DND-41 (cell line): ENCODE measurements at regions not wholly inside any gene's neighbourhood (a gene's known extent, or its start where the extent isn't known, plus 50 kb on each side); places are given as distances from the start of the nearest gene placed in this dataset.

ENCODE experiments used
- ATAC-seq: fragments of 200-7000 bp; cut with Tn5 transposase; 3 replicates; pipeline ENCODE4 v1.9.1; 2021; ENCODE audit warnings: low read depth; ENCODE audit not compliant: insufficient read depth
- DNase-seq: peaks from one replicate; pipeline ENCODE4 v3.0.0-alpha.2; 2020
- H2AFZ ChIP-seq: 2 replicates; pipeline ENCODE4 v1.6.0; 2012; ENCODE audit warnings: low read depth, low read length
- H3K27ac ChIP-seq: 2 replicates; pipeline ENCODE4 v1.5.1; 2012; ENCODE audit warnings: low read length, inconsistent platforms
- H3K27me3 ChIP-seq: fragments of 200-600 bp; sonication (generic); 2 replicates; pipeline ENCODE4 v1.6.0; 2012; ENCODE audit warnings: low read length, mild to moderate bottlenecking, inconsistent platforms; ENCODE audit not compliant: insufficient read depth, poor library complexity
- H3K36me3 ChIP-seq: 2 replicates; pipeline ENCODE4 v1.5.1; 2012; ENCODE audit warnings: low read length, inconsistent platforms; ENCODE audit not compliant: insufficient read depth
- H3K4me1 ChIP-seq: 2 replicates; pipeline ENCODE4 v1.5.1; 2012; ENCODE audit warnings: mild to moderate bottlenecking, low read length; ENCODE audit not compliant: insufficient read depth
- H3K4me2 ChIP-seq: 2 replicates; pipeline ENCODE4 v1.6.0; 2012; ENCODE audit warnings: mild to moderate bottlenecking, moderate library complexity, low read length, inconsistent platforms; ENCODE audit not compliant: insufficient read depth
- H3K4me3 ChIP-seq, 2 experiments: fragments of 200-600 bp in 1 of 2; shearing (Covaris generic) in 1 of 2; 2 replicates each; pipeline ENCODE4 v1.5.1; 2012 to 2016; ENCODE audit warnings: inconsistent platforms in 2 of 2, low read length in 2 of 2, mild to moderate bottlenecking in 2 of 2, low read depth in 1 of 2, moderate library complexity in 1 of 2
- H3K79me2 ChIP-seq: 2 replicates; pipeline ENCODE4 v1.6.0; 2012; ENCODE audit warnings: low read length, inconsistent platforms; ENCODE audit not compliant: insufficient read depth
- H3K9ac ChIP-seq: 2 replicates; pipeline ENCODE4 v1.6.0; 2012; ENCODE audit warnings: low read depth, mild to moderate bottlenecking, inconsistent platforms, low read length, moderate library complexity
- H3K9me3 ChIP-seq: 2 replicates; pipeline ENCODE4 v1.5.1; 2012; ENCODE audit warnings: low read length, moderate library complexity, mild to moderate bottlenecking, inconsistent platforms; ENCODE audit not compliant: insufficient read depth, severe bottlenecking
- H4K20me1 ChIP-seq: 2 replicates; pipeline ENCODE4 v1.6.0; 2012; ENCODE audit warnings: low read length; ENCODE audit not compliant: insufficient read depth
- CTCF ChIP-seq: IDR thresholded peaks from 2 replicates; pipeline ENCODE4 v1.5.1; 2012; ENCODE audit warnings: borderline replicate concordance, low read length, moderate library complexity, mild to moderate bottlenecking; ENCODE audit not compliant: poor library complexity, severe bottlenecking; ENCODE audit errors: extremely low read depth
- EZH2 ChIP-seq: IDR thresholded peaks from 3 replicates; pipeline ENCODE4 v1.6.1; 2012; ENCODE audit warnings: borderline replicate concordance, low read depth, mild to moderate bottlenecking, moderate library complexity, low read length, inconsistent platforms; ENCODE audit not compliant: severe bottlenecking

- Histone ChIP-seq H3K79me2 (no peaks in the 10 kb centered on the region), H3K27ac (no peak overlapping the region), H2AFZ (no peak overlapping the region), H3K27me3 (no peaks in the 10 kb centered on the region), H3K4me3 (no peak overlapping the region), H3K9me3 (no peaks in the 10 kb centered on the region), H3K4me1 (no peaks in the 10 kb centered on the region), H3K4me2 (no peak overlapping the region), H3K9ac (no peak overlapping the region), H4K20me1 (no peaks in the 10 kb centered on the region), H3K36me3 (no peaks in the 10 kb centered on the region)
- ATAC-seq (no peak), DNase-seq (no peak)
- no peak for TF ChIP-seq EZH2
- no peak for TF ChIP-seq CTCF
Observed at GRCh38 chr1:177847843-177848242, 122.0 kb downstream of the SEC16B start.

DNA sequence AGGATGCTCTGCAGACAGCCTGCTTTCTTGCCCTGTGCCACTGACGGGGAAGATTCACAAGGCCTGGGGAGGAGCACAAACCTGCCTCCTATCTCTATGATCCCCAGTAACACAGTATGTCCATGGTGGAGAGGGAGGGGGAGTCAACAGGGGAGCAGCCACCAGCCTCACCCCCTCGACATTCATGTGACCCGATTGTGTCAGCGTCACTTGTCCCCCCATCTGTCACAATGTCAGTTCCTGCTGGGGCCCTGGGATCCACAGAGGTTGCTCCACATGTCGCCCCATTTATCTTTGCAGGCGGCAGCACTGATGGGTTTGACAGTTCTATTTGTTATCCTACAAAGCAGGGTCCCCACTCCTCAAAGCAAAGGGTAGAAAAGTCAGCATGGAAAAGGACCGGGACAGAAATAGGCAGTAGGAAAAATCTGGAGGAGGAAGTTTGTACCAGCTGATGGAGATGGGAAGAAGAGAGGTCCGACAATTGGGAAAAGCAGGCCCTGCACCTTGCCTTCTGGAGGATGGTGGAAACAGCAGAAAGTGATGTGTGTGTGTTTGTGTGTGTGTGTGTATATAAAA, 130.9 kb downstream of the SEC16B start:
- ATAC-seq (no peak), DNase-seq (no peak)
- TF ChIP-seq EZH2: no peak
- TF ChIP-seq CTCF: no peak
- no peak overlapping the region for H3K4me2 ChIP-seq
- no peaks in the 10 kb centered on the region for H3K9me3 ChIP-seq
- no peaks in the 10 kb centered on the region for H3K79me2 ChIP-seq
- H3K4me3 ChIP-seq: no peak overlapping the region
- H2AFZ ChIP-seq: no peak overlapping the region
- no peak overlapping the region for H3K27ac ChIP-seq
- no peaks in the 10 kb centered on the region for H3K4me1 ChIP-seq
- no peaks in the 10 kb centered on the region for H4K20me1 ChIP-seq
- H3K27me3 ChIP-seq: no peaks in the 10 kb centered on the region
- no peak overlapping the region for H3K9ac ChIP-seq
- no peaks in the 10 kb centered on the region for H3K36me3 ChIP-seq

DNA sequence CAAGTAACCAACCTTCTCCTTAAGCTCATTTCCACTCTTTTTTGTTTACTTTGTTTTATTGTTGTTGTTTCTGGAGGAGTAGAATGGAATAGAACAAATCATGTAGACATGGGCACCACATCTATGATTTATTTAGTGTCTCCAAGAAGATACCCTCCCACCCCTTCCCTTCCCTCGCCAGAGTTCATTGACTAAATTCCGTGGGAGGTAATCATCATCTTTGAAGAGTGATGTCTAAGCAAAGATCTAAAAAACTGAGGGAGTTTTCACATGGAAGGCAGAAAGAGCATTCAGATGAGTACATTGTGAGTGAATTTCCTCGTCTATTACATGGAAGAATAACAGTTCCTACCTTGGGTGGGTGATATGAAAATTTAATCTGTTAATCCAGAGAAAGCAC, 136.2 kb downstream of the SEC16B start:
- DNase-seq (no peak), ATAC-seq (no peak)
- Histone ChIP-seq H3K27ac (no peak overlapping the region), H3K4me2 (no peak overlapping the region), H3K36me3 (no peaks in the 10 kb centered on the region), H3K4me3 (no peak overlapping the region), H3K27me3 (no peaks in the 10 kb centered on the region), H3K9me3 (peaks cover 6% of the 10 kb centered on the region), H3K4me1 (no peaks in the 10 kb centered on the region), H3K9ac (no peak overlapping the region), H2AFZ (no peak overlapping the region), H4K20me1 (no peaks in the 10 kb centered on the region), H3K79me2 (no peaks in the 10 kb centered on the region)
- TF ChIP-seq CTCF (no peak), EZH2 (no peak)

- no peak for ATAC-seq
- H3K27ac ChIP-seq: no peak overlapping the region
- H3K4me1 ChIP-seq: peaks cover 1% of the 10 kb centered on the region
- H4K20me1 ChIP-seq: no peaks in the 10 kb centered on the region
- H3K4me2 ChIP-seq: no peak overlapping the region
- H2AFZ ChIP-seq: no peak overlapping the region
- no peaks in the 10 kb centered on the region for H3K27me3 ChIP-seq
- H3K9ac ChIP-seq: no peak overlapping the region
- H3K36me3 ChIP-seq: no peaks in the 10 kb centered on the region
- no peak for TF ChIP-seq EZH2
- TF ChIP-seq CTCF: no peak
- H3K79me2 ChIP-seq: no peaks in the 10 kb centered on the region
- DNase-seq: no peak
- no peak overlapping the region for H3K4me3 ChIP-seq
- H3K9me3 ChIP-seq: peaks cover 6% of the 10 kb centered on the region
Observed at GRCh38 chr1:177830531-177831135, 139.2 kb downstream of the SEC16B start.
